HCT116 (cell line): ENCODE measurements at regions not wholly inside any gene's neighbourhood (a gene's known extent, or its start where the extent isn't known, plus 50 kb on each side); places are given as distances from the start of the nearest gene placed in this dataset.

Experiments used
- ATAC-seq: fragments of 200-7000 bp; cut with Tn5 transposase; 2 replicates; pipeline ENCODE4 v1.9.1; 2020; ENCODE audit warnings: mild to moderate bottlenecking, moderate library complexity
- BruUV-seq: library from RNA; stranded (reverse); fragments of 400-500 nt; replicated peaks from 2 replicates; lab custom pipeline; 2021; lab: Mats Ljungman, UMichigan
- CTCF ChIA-PET: fragments of 300-600 bp; sonication (Branson Sonifier 250); formaldehyde crosslinking; loops from one replicate; lab custom pipeline; 2021; ENCODE audit warnings: antibody characterized with exemption; lab: Charles Lee
- POLR2A ChIA-PET: fragments of 300-600, 350-600 bp; sonication (Branson Sonifier 250); formaldehyde crosslinking; loops from one replicate; lab custom pipeline; 2021; ENCODE audit warnings: antibody characterized with exemption; lab: Charles Lee
- RAD21 ChIA-PET, 2 experiments: fragments of 300-600 bp; sonication (Branson Sonifier 250); formaldehyde crosslinking; loops; one replicate each; lab custom pipeline; 2023; ENCODE audit warnings: low total read pairs in 2 of 2; ENCODE audit not compliant: uncharacterized antibody in 2 of 2, unreplicated experiment in 2 of 2, low non-redundant PET in 1 of 2; lab: Charles Lee
- DNase-seq: peaks from one replicate; pipeline ENCODE4 v3.0.0-alpha.2; 2010; ENCODE audit warnings: low read depth, low spot score
- H2AFZ ChIP-seq: fragments of 200-600 bp; shearing (Covaris generic), sonication (generic); 2 replicates; pipeline ENCODE4 v1.6.1; 2017; ENCODE audit warnings: low read depth, mixed run types, mixed read lengths, antibody characterized with exemption, low read length; ENCODE audit not compliant: poor library complexity, severe bottlenecking
- H3K27ac ChIP-seq: 2 replicates; pipeline ENCODE4 v1.5.1; 2012; ENCODE audit warnings: low read depth, low read length
- H3K27me3 ChIP-seq: fragments of 200-600 bp; sonication (generic); 2 replicates; pipeline ENCODE4 v1.6.1; 2016; ENCODE audit warnings: mixed run types, low read length, mixed read lengths; ENCODE audit not compliant: insufficient read depth
- H3K36me3 ChIP-seq, 2 experiments: fragments of 200-500 bp in 1 of 2; fragments of 200-600 bp in 1 of 2; sonication (Bioruptor generic) in 1 of 2; sonication (generic) in 1 of 2; 2 replicates each; pipeline versions ENCODE4 v1.5.1 to v1.6.1; 2014 to 2016; ENCODE audit warnings: low read length in 2 of 2, inconsistent platforms in 1 of 2, mixed read lengths in 1 of 2, mixed run types in 1 of 2; ENCODE audit not compliant: insufficient read depth in 2 of 2, control insufficient read depth in 1 of 2
- H3K4me1 ChIP-seq, 2 experiments: fragments of 200-600 bp in 1 of 2; sonication (generic) in 1 of 2; 2 replicates each; pipeline versions ENCODE4 v1.5.1 to v1.6.1; 2012 to 2017; ENCODE audit warnings: low read length in 2 of 2, inconsistent platforms in 1 of 2, mild to moderate bottlenecking in 1 of 2, mixed read lengths in 1 of 2, mixed run types in 1 of 2, moderate library complexity in 1 of 2; ENCODE audit not compliant: insufficient read depth in 2 of 2, control insufficient read depth in 1 of 2
- H3K4me2 ChIP-seq: fragments of 200-600 bp; sonication (generic); 2 replicates; pipeline ENCODE4 v1.6.1; 2017; ENCODE audit warnings: mixed run types, low read length, mixed read lengths
- H3K4me3 ChIP-seq, 2 experiments: fragments of 200-600 bp in 1 of 2; sonication (generic) in 1 of 2; replicated peaks in 1 of 2; 2 replicates each; pipeline ENCODE4 v1.5.1; 2011 to 2016; ENCODE audit warnings: low read length in 2 of 2, control low read depth in 1 of 2, low read depth in 1 of 2, mild to moderate bottlenecking in 1 of 2, mixed read lengths in 1 of 2, mixed run types in 1 of 2
- H3K79me2 ChIP-seq: fragments of 200-600 bp; sonication (generic); 2 replicates; pipeline ENCODE4 v1.6.1; 2017; ENCODE audit warnings: mild to moderate bottlenecking, mixed run types, low read length, moderate library complexity, mixed read lengths; ENCODE audit not compliant: insufficient read depth
- H3K9ac ChIP-seq: fragments of 200-600 bp; sonication (generic); 2 replicates; pipeline ENCODE4 v1.6.1; 2016; ENCODE audit warnings: low read length, mixed read lengths
- H3K9me2 ChIP-seq: fragments of 200-600 bp; sonication (generic), shearing (Covaris generic); 2 replicates; pipeline ENCODE4 v1.6.1; 2017; ENCODE audit warnings: mixed run types, mild to moderate bottlenecking, moderate library complexity; ENCODE audit not compliant: insufficient read depth
- H3K9me3 ChIP-seq, 2 experiments: fragments of 200-500 bp in 1 of 2; fragments of 200-600 bp in 1 of 2; sonication (Bioruptor generic) in 1 of 2; sonication (generic) in 1 of 2; 2 replicates each; pipeline ENCODE4 v1.6.1; 2014 to 2017; ENCODE audit warnings: low read length in 2 of 2, mixed read lengths in 2 of 2, inconsistent platforms in 1 of 2, low read depth in 1 of 2, mild to moderate bottlenecking in 1 of 2, mixed run types in 1 of 2, moderate library complexity in 1 of 2; ENCODE audit not compliant: control insufficient read depth in 1 of 2, insufficient read depth in 1 of 2
- H4K20me1 ChIP-seq: fragments of 200-600 bp; sonication (generic), shearing (Covaris generic); 2 replicates; pipeline ENCODE4 v1.6.1; 2017; ENCODE audit warnings: mixed run types, mild to moderate bottlenecking, moderate library complexity; ENCODE audit not compliant: insufficient read depth
- ATF3 ChIP-seq: IDR thresholded peaks from 2 replicates; pipeline ENCODE4 v1.6.1; 2012
- CBX3 ChIP-seq: IDR thresholded peaks from 2 replicates; pipeline ENCODE4 v1.6.1; 2012; ENCODE audit warnings: low read depth
- CEBPB ChIP-seq: IDR thresholded peaks from 2 replicates; pipeline ENCODE4 v1.6.1; 2012; ENCODE audit warnings: low read depth
- CTCF ChIP-seq, 3 experiments: fragments of 200-600 bp in 1 of 3; sonication (generic) in 1 of 3; IDR thresholded peaks in 2 of 3; conservative IDR thresholded peaks in 1 of 3; 2 replicates each; pipeline ENCODE4 v1.5.1; 2012 to 2017; ENCODE audit warnings: low read depth in 2 of 3, low read length in 2 of 3, antibody characterized with exemption in 1 of 3, borderline replicate concordance in 1 of 3, control low read depth in 1 of 3, mild to moderate bottlenecking in 1 of 3, mixed read lengths in 1 of 3, mixed run types in 1 of 3, moderate library complexity in 1 of 3; ENCODE audit not compliant: insufficient read depth in 1 of 3
- ELF1 ChIP-seq: IDR thresholded peaks from 2 replicates; pipeline ENCODE4 v1.6.1; 2012; ENCODE audit warnings: low read depth, borderline replicate concordance
- EZH2 ChIP-seq: fragments of 200-600 bp; sonication (generic); IDR thresholded peaks from 2 replicates; pipeline ENCODE4 v1.6.1; 2017; ENCODE audit warnings: antibody characterized with exemption, mixed run types
- MAX ChIP-seq: IDR thresholded peaks from 2 replicates; pipeline ENCODE4 v1.6.1; 2012
- POLR2A ChIP-seq: IDR thresholded peaks from 2 replicates; pipeline ENCODE4 v1.7.0; 2011; ENCODE audit warnings: borderline replicate concordance; ENCODE audit not compliant: insufficient read depth, insufficient read length; ENCODE audit errors: extremely low read depth
- RAD21 ChIP-seq: IDR thresholded peaks from 2 replicates; pipeline ENCODE4 v1.6.1; 2012; ENCODE audit warnings: low read depth, mild to moderate bottlenecking
- SIN3A ChIP-seq: IDR thresholded peaks from 2 replicates; pipeline ENCODE4 v1.6.1; 2012; ENCODE audit warnings: low read depth
- SP1 ChIP-seq: IDR thresholded peaks from 2 replicates; pipeline ENCODE4 v1.6.1; 2012; ENCODE audit warnings: low read depth
- SRF ChIP-seq: IDR thresholded peaks from 2 replicates; pipeline ENCODE4 v1.6.1; 2012; ENCODE audit warnings: low read depth
- TCF7L2 ChIP-seq: IDR thresholded peaks from 2 replicates; pipeline ENCODE4 v1.7.0; 2011; ENCODE audit warnings: borderline replicate concordance, inconsistent platforms; ENCODE audit not compliant: insufficient read depth, insufficient read length; ENCODE audit errors: extremely low read depth
- YY1 ChIP-seq: IDR thresholded peaks from 2 replicates; pipeline ENCODE4 v1.6.1; 2011; ENCODE audit warnings: low read length, low read depth, moderate library complexity, mild to moderate bottlenecking; ENCODE audit not compliant: insufficient replicate concordance; ENCODE audit errors: extremely low read depth
- ZBTB33 ChIP-seq: IDR thresholded peaks from 2 replicates; pipeline ENCODE4 v1.6.1; 2011; ENCODE audit warnings: mild to moderate bottlenecking, low read length, moderate library complexity; ENCODE audit not compliant: insufficient replicate concordance; ENCODE audit errors: extremely low read depth
- ZFX ChIP-seq: fragments of 450-650 bp; IDR thresholded peaks from 2 replicates; pipeline ENCODE4 v1.6.1; 2017
- ZNF274 ChIP-seq: fragments of 200-500 bp; sonication (Bioruptor generic); IDR thresholded peaks from 2 replicates; pipeline ENCODE4 v1.6.1; 2014; ENCODE audit warnings: mild to moderate bottlenecking, low read depth, low read length, inconsistent platforms
- intact Hi-C: fragments of 100-400 bp; cut with micrococcal nuclease; formaldehyde crosslinking; loops from 2 replicates; pipeline ENCODE4 v1.10.0; 2022

GRCh38 chr6:44642349-44642748, 254.8 kb downstream of the CDC5L start:
- no peaks in the 10 kb centered on the region for H3K79me2 ChIP-seq
- RAD21 ChIA-PET, result no interaction called here
- no TSS peak for BruUV-seq
- no peaks in the 10 kb centered on the region; a peak in 1 of 4 replicates for H3K4me1 ChIP-seq
- TF ChIP-seq SIN3A, result no peak
- no peak for TF ChIP-seq CBX3
- no peak for TF ChIP-seq SRF
- no peak for TF ChIP-seq MAX
- no peak for TF ChIP-seq ZBTB33
- no peak for TF ChIP-seq ATF3
- no peak for TF ChIP-seq ZFX
- TF ChIP-seq EZH2, result no peak
- no peak for TF ChIP-seq POLR2A
- no peak for TF ChIP-seq CEBPB
- TF ChIP-seq ZNF274, result no peak
- no peak for TF ChIP-seq ELF1
- no peak for TF ChIP-seq RAD21
- no peak for TF ChIP-seq SP1
- no peak for TF ChIP-seq YY1
- no peak for TF ChIP-seq TCF7L2
- no peak for TF ChIP-seq CTCF (IDR thresholded peaks at IDR 0.05 in 2 of 3, conservative IDR thresholded peaks at IDR 0.05 in 1 of 3; ENCODE audit: borderline replicate concordance in 1 of 3, insufficient read depth in 1 of 3, low read depth in 2 of 3, low read length in 2 of 3)
- H3K4me3 ChIP-seq, result no peak overlapping the region
- no peak overlapping the region for H2AFZ ChIP-seq
- CTCF ChIA-PET, result interaction anchor here (1.6 to 2.4 kb wide), 2 partner anchors 14 to 166 kb away, joined by 5 to 13 read pairs; no protein-coding TSS in a partner anchor
- H3K9ac ChIP-seq, result no peak overlapping the region
- H4K20me1 ChIP-seq, result no peaks in the 10 kb centered on the region
- POLR2A ChIA-PET, result no interaction called here
- H3K9me2 ChIP-seq, result no peaks in the 10 kb centered on the region
- H3K36me3 ChIP-seq, result no peaks in the 10 kb centered on the region
- H3K27me3 ChIP-seq, result no peaks in the 10 kb centered on the region
- no peak overlapping the region for H3K27ac ChIP-seq
- intact Hi-C loops, result no loop called here
- DNase-seq (no peak), ATAC-seq (no peak)
- H3K9me3 ChIP-seq, result no peaks in the 10 kb centered on the region
- H3K4me2 ChIP-seq, result no peak overlapping the region
